22Rv1 (cell line): ENCODE measurements at regions not wholly inside any gene's neighbourhood (a gene's known extent, or its start where the extent isn't known, plus 50 kb on each side); places are given as distances from the start of the nearest gene placed in this dataset.

ENCODE experiments used
- ZFX ChIP-seq: fragments of 450-650 bp; IDR thresholded peaks from 2 replicates; pipeline ENCODE4 v1.6.1; 2017; ENCODE audit warnings: antibody characterized with exemption, borderline replicate concordance
- TF ChIP-seq, protein P1 (sequence below): fragments of 450-650 bp; IDR thresholded peaks from 2 replicates; pipeline ENCODE4 v1.5.1; 2017; ENCODE audit warnings: mild to moderate bottlenecking

DNA sequence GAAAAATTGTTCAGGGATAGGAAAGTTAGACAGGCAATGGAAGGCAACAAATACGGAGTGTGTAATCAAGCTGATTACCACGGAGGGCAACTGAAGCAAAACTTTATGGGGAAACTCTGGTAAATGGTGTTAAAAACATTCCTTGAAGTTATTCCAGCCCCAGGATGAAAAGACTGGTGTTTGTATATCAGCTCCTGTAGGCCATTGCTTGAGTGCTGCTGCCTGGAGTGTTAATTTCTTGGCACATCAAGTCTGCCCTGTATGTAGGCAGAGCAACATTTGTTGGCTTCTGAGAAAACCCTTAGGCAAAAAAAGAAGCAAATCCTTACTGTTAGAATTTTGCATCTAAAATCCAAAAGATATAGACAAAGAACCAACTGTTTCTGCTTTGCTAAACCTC is 686.5 kb upstream of the ACO1 start:
- TF ChIP-seq, protein P1, sequence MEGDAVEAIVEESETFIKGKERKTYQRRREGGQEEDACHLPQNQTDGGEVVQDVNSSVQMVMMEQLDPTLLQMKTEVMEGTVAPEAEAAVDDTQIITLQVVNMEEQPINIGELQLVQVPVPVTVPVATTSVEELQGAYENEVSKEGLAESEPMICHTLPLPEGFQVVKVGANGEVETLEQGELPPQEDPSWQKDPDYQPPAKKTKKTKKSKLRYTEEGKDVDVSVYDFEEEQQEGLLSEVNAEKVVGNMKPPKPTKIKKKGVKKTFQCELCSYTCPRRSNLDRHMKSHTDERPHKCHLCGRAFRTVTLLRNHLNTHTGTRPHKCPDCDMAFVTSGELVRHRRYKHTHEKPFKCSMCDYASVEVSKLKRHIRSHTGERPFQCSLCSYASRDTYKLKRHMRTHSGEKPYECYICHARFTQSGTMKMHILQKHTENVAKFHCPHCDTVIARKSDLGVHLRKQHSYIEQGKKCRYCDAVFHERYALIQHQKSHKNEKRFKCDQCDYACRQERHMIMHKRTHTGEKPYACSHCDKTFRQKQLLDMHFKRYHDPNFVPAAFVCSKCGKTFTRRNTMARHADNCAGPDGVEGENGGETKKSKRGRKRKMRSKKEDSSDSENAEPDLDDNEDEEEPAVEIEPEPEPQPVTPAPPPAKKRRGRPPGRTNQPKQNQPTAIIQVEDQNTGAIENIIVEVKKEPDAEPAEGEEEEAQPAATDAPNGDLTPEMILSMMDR = no peak
- TF ChIP-seq ZFX = no peak
